ENCODE measurements at regions not wholly inside any gene's neighbourhood (a gene's known extent, or its start where the extent isn't known, plus 50 kb on each side); places are given as distances from the start of the nearest gene placed in this dataset.

GRCh38 chr18:78159397-78159796, 820.2 kb upstream of the SALL3 start:
- TF ChIP-seq EZH2phosphoT487 (IDR thresholded peaks at IDR 0.05; ENCODE audit: borderline replicate concordance, low read length) (no peak), CTCF (IDR thresholded peaks at IDR 0.05; ENCODE audit: low read depth, low read length, poor library complexity, severe bottlenecking) (no peak)
